Kidney (tissue), 13 donors: ENCODE measurements at regions not wholly inside any gene's neighbourhood (a gene's known extent, or its start where the extent isn't known, plus 50 kb on each side); places are given as distances from the start of the nearest gene placed in this dataset.

Experiments
- DNase-seq, 5 donors: peaks; one replicate each; pipeline ENCODE4 v3.0.0-alpha.2; 2013 to 2020
- FAIRE-seq: peaks from 2 replicates; lab custom pipeline; 2012; peaks lifted over from hg19 to GRCh38; lab: Jason Lieb, UNC
- H3K27ac ChIP-seq, 2 donors: one replicate each; pipeline ENCODE4 v1.7.0; 2013; ENCODE audit warnings: low read depth in 2 of 2, low read length in 2 of 2, inconsistent platforms in 1 of 2
- H3K27me3 ChIP-seq: one replicate; pipeline ENCODE4 v1.7.1; 2013; ENCODE audit warnings: low read length, inconsistent platforms; ENCODE audit not compliant: control insufficient read depth, insufficient read depth
- H3K36me3 ChIP-seq, 3 donors: one replicate each; pipeline versions ENCODE4 v1.7.0 to v1.7.1; 2013; ENCODE audit warnings: low read length in 3 of 3, control low read depth in 1 of 3, inconsistent platforms in 1 of 3; ENCODE audit not compliant: insufficient read depth in 3 of 3, control insufficient read depth in 2 of 3
- H3K4me1 ChIP-seq, 3 donors: one replicate each; pipeline versions ENCODE4 v1.7.0 to v1.7.1; 2013; ENCODE audit warnings: low read length in 3 of 3, inconsistent platforms in 1 of 3, low read depth in 1 of 3; ENCODE audit not compliant: control insufficient read depth in 2 of 3, insufficient read depth in 2 of 3
- H3K4me3 ChIP-seq, 3 donors: one replicate each; pipeline versions ENCODE4 v1.7.0 to v1.8.1; 2013; ENCODE audit warnings: low read length in 3 of 3, control low read depth in 1 of 3, inconsistent platforms in 1 of 3
- H3K9ac ChIP-seq, 3 donors: one replicate each; pipeline versions ENCODE4 v1.7.0 to v1.7.1; 2013; ENCODE audit warnings: low read length in 3 of 3, control low read depth in 1 of 3, inconsistent platforms in 1 of 3
- H3K9me3 ChIP-seq, 3 donors: one replicate each; pipeline versions ENCODE4 v1.7.0 to v1.7.1; 2013; ENCODE audit warnings: low read length in 3 of 3, control low read depth in 1 of 3, inconsistent platforms in 1 of 3; ENCODE audit not compliant: control insufficient read depth in 2 of 3, insufficient read depth in 1 of 3
- intact Hi-C: fragments of 100-400 bp; cut with DNase I; formaldehyde crosslinking; loops from one replicate; pipeline ENCODE4 v1.11.1; 2022
- TF ChIP-seq, protein P1 (sequence below): IDR thresholded peaks from 3 replicates; pipeline ENCODE4 v1.5.1; 2012; ENCODE audit warnings: mild to moderate bottlenecking, moderate library complexity, borderline replicate concordance; ENCODE audit not compliant: insufficient read depth; ENCODE audit errors: extremely low read depth
- donor health status: control.
- donor health status: control.
- donor health status: control.
- donor health status: control.
- donor health status: control.
- donor health status: DM: yes; HTN: yes; CAD: no.
- donor health status: Normal renal cell carcinoma (clear cell type).

DNA sequence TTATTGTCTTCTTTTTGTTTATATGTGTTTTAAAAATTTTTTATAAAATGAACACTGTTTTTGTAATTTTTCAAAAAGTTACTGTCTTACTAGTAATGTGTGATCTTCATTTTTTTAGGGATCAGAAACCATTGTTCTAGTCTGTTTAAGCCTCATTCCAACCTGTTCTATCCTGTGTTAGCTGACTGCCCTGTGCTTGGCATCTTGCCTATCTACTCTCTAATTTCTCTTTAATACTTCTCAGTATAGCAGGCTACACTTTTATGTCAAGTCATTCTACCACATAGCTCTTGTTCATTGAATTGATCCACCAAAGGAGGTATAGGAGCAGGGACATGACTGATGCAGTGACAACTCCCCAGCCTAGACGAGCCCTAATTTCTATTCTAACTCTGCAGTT, 70.2 kb upstream of the PLS3 start:
- Histone ChIP-seq H3K9ac (no peak overlapping the region), H3K9me3 (no peaks in the 10 kb centered on the region), H3K4me1 (no peaks in the 10 kb centered on the region), H3K27me3 (peaks cover 8% of the 10 kb centered on the region), H3K4me3 (no peak overlapping the region), H3K27ac (no peak overlapping the region), H3K36me3 (no peaks in the 10 kb centered on the region)
- no peak for FAIRE-seq
- no peak for DNase-seq
- TF ChIP-seq, protein P1, sequence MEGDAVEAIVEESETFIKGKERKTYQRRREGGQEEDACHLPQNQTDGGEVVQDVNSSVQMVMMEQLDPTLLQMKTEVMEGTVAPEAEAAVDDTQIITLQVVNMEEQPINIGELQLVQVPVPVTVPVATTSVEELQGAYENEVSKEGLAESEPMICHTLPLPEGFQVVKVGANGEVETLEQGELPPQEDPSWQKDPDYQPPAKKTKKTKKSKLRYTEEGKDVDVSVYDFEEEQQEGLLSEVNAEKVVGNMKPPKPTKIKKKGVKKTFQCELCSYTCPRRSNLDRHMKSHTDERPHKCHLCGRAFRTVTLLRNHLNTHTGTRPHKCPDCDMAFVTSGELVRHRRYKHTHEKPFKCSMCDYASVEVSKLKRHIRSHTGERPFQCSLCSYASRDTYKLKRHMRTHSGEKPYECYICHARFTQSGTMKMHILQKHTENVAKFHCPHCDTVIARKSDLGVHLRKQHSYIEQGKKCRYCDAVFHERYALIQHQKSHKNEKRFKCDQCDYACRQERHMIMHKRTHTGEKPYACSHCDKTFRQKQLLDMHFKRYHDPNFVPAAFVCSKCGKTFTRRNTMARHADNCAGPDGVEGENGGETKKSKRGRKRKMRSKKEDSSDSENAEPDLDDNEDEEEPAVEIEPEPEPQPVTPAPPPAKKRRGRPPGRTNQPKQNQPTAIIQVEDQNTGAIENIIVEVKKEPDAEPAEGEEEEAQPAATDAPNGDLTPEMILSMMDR: no peak
- intact Hi-C loops: no loop called here

GRCh38 chrX:115491766-115492165, 69.2 kb upstream of the PLS3 start:
- H3K9ac ChIP-seq: no peak overlapping the region
- TF ChIP-seq, protein P1: no peak
- H3K27ac ChIP-seq: peak overlapping the region in 1 of 2 donors; percentile 13
- FAIRE-seq (no peak), DNase-seq (no peak)
- no peaks in the 10 kb centered on the region for H3K9me3 ChIP-seq
- no peaks in the 10 kb centered on the region for H3K36me3 ChIP-seq
- H3K4me1 ChIP-seq: no peaks in the 10 kb centered on the region
- intact Hi-C loops: no loop called here
- H3K27me3 ChIP-seq: peaks cover 8% of the 10 kb centered on the region
- no peak overlapping the region for H3K4me3 ChIP-seq

GRCh38 chrX:115493015-115493414, 68.0 kb upstream of the PLS3 start:
- Histone ChIP-seq H3K9me3 (no peaks in the 10 kb centered on the region), H3K27ac (no peak overlapping the region), H3K36me3 (no peaks in the 10 kb centered on the region), H3K27me3 (peaks cover 8% of the 10 kb centered on the region), H3K9ac (no peak overlapping the region), H3K4me1 (no peaks in the 10 kb centered on the region), H3K4me3 (no peak overlapping the region)
- DNase-seq (no peak), FAIRE-seq (no peak)
- TF ChIP-seq, protein P1: no peak
- intact Hi-C loops: no loop called here

DNA sequence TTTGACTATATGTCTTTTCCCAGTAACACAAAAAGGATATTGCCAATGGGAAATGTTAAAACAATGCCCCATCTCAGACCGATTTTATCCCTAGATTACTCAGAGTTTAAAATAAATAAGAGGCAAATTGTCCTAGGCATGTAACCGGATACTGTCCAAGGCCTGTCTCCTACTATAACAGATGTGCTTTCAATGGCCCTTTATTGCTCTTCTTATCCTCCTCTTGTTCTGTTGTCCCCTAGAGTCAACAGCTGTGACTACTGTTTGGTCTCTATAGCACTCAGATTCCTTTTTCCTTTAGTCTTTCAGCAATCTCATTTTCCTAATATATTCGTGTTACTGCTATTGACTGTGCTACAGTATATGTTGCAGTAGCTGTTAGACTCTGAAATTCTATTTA, 66.8 kb upstream of the PLS3 start:
- no peak overlapping the region for H3K4me3 ChIP-seq
- no peaks in the 10 kb centered on the region for H3K9me3 ChIP-seq
- H3K4me1 ChIP-seq: no peaks in the 10 kb centered on the region
- intact Hi-C loops: no loop called here
- no peak overlapping the region for H3K9ac ChIP-seq
- H3K27ac ChIP-seq: no peak overlapping the region
- peaks cover 8% of the 10 kb centered on the region for H3K27me3 ChIP-seq
- peak in 2 of 5 donors; percentile 16 to 27 for DNase-seq
- TF ChIP-seq, protein P1: no peak
- H3K36me3 ChIP-seq: no peaks in the 10 kb centered on the region
- no peak for FAIRE-seq
